ENCODE measurements at regions not wholly inside any gene's neighbourhood (a gene's known extent, or its start where the extent isn't known, plus 50 kb on each side); places are given as distances from the start of the nearest gene placed in this dataset.

DNA sequence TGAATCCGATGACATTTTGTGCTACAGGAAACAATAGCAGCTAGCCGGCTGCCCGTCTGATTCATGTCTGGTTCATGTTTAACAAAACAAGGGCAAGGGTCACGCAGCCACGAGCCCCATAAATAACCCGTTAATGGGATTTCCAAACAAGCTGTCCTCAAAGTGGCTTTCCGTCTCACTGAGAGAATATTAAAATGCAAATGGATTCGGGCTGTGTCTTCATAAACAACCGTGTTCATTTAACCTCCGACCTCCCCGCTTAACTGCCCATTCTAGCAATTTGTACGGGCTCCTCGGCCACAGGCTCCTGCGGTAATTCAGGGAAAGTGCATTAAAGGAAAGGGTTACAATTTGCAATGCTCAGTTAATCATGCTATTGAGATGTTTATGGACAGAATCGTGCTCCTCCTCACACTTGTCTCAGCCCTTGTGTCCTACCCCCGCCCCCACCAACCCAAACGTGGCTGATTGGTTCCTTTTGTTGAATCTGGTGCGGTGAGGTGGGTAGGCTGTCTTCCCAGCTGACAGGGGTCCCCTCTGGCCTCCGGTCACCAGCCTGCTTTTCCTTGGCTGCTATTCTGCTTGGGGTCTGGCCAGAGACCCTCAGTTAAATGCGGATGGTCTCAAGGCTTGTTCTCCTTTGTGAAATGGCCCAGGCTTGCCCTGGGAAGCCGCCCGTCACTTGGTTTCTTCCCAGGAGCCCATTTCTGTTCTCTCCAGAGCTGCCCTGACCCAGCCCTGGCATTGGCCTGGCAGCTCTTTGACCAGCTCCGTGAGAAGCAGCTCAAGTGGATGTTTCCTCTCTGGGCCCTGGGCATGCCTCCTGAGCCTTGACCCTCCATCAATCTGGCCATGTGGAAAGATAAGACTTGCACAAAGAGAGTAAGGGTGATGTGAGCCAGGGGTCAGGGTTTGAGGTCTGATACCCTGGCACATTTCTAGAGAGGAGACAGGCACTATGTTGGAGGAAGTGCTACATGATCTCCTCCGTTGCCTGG is 200.7 kb upstream of the POU3F1 start:
- TF ChIP-seq, protein P1, sequence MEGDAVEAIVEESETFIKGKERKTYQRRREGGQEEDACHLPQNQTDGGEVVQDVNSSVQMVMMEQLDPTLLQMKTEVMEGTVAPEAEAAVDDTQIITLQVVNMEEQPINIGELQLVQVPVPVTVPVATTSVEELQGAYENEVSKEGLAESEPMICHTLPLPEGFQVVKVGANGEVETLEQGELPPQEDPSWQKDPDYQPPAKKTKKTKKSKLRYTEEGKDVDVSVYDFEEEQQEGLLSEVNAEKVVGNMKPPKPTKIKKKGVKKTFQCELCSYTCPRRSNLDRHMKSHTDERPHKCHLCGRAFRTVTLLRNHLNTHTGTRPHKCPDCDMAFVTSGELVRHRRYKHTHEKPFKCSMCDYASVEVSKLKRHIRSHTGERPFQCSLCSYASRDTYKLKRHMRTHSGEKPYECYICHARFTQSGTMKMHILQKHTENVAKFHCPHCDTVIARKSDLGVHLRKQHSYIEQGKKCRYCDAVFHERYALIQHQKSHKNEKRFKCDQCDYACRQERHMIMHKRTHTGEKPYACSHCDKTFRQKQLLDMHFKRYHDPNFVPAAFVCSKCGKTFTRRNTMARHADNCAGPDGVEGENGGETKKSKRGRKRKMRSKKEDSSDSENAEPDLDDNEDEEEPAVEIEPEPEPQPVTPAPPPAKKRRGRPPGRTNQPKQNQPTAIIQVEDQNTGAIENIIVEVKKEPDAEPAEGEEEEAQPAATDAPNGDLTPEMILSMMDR (IDR thresholded peaks at IDR 0.05), result no peak
- no peak for TF ChIP-seq POLR2A (IDR thresholded peaks at IDR 0.05)
